HG03442 (cell line): ENCODE measurements at regions not wholly inside any gene's neighbourhood (a gene's known extent, or its start where the extent isn't known, plus 50 kb on each side); places are given as distances from the start of the nearest gene placed in this dataset.
A peak's percentile ranks its signal among the peaks of the same experiment; 100 is the strongest.
"Not testable (repeated sequence)": the region's sequence is repeated elsewhere in the genome, so short reads cannot be mapped to it uniquely, and the experiment has no call there.

Source experiments
- ATAC-seq: cut with Tn5 transposase; IDR thresholded peaks from one replicate; pipeline ENCODE4 v1.9.1; 2021; ENCODE audit warnings: mild to moderate bottlenecking, moderate library complexity; ENCODE audit not compliant: unreplicated experiment

DNA sequence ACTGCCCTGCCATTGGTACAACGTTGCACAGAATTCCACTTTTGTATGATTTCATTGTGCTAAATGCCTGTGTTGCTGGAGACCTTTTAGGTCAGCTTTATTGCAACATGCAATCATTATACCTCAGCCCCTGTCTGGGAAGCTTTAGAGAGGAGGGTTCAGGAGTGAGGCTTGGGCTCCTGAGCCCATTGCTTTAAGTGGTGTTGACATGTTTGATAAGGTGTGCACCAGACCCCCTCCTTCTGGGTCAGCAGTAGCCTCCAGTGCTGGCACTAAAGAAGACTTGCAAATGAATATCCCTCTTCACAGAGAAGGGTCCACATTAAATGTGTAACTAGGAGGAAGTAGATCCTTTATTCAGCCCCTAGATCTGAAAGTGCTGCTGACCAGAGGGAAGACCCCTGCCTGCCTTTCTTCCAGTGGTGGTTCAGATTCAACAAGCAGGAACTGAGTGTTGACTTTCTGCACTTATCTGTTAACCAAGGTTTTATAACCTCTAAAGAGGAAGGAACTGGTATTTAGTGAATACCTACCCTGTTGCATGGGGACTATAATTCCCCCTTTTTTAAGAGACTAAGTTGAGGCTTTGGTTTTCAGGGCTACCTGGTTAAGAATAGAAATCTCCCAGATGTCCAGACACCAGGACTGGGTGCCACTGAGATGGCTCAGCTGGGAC is 369.4 kb upstream of the IGFBP3 start:
- ATAC-seq: peak; percentile 10

DNA sequence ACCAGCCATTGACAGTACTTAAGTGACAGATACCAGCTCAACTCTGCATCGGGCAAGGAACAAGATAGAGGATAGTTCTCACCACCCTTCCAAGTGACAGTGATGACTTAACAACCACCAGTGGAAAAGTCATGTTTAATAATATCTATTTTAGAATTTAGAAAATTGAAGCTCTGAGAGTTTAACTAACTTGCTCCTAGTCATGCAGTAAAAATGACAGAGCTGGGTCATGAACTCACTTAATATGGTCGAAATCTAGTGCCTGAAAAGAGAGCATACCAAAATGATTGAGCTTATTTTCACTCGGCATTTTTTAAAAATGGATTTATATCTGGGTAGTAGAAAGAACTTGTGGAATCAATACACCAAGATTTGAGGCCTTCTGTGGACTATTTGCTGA is 367.8 kb upstream of the IGFBP3 start:
- ATAC-seq: no peak

DNA sequence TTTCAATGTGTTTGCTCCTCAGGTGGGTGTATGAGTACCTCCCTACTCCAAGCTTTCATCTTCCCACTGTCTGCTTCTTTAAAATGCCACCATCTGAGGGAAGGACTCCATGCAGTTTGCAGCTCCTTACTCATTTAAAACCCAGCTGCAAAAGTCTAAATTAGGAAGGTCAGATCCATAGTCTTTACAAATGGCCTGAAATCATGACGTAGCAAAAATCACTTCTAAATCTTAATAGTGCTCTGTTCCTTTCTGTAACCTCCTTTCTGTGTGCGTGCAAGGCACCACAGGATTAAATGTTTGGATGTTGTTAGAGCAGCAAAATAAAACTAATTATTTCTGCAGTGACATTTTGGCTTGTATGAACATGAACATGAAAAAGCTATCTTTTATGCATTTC is 366.9 kb upstream of the IGFBP3 start:
- no peak for ATAC-seq

DNA sequence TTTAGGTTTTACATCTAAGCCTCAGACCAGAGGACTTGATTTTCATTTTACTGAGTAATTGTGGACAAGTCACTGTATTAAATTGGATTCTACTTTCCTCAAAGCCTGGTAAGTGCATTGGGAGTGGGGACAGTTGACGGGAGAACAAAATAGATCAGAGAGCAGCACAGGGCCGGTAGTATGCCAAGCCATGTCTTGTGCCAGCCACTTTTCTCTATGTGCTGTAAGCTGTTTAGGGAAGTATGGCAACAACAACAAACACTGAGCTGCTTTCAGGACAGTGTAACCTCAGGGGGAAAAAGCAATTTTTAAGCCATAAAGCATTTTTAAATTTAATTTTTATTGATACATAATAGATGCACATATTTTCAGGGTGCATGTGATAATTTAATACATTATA is 365.9 kb upstream of the IGFBP3 start:
- no peak for ATAC-seq

DNA sequence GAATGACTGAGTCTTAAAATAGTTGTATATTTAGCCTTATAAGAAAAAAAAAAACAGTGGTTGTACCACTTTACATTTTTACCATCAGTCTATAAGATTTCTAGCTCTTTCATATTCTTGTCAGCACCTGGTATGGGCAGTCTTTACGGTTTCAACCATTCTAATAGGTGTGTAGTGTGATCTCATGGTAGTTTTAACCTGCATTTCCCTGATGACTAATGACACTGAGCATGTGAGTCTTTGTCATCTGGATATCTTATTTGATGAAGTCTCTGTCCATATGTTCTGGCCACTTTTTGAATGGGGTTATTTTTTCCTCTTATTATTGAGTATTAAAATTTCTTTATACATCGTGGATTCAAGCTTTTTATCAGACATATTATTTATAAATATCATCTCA is 365.3 kb upstream of the IGFBP3 start:
- no peak for ATAC-seq

DNA sequence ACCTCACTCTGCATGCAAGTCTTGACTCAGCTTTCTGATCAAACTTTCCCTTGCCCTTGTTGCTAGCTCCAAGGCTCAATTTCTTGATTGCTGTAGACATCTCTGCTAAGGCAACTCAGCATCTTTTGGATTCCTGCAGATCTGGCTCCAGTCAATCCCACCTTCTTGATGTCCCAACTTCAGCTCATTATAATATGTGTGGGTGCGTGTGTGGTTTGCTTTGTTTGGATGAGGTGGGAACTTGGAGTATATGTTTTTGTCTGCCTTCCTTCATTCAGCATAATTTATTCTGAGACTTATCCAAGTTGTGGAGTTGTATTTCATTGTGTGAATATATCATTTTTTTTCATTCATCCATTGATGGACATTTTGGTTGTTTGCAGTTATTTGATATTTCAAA is 364.8 kb upstream of the IGFBP3 start:
- no peak for ATAC-seq

DNA sequence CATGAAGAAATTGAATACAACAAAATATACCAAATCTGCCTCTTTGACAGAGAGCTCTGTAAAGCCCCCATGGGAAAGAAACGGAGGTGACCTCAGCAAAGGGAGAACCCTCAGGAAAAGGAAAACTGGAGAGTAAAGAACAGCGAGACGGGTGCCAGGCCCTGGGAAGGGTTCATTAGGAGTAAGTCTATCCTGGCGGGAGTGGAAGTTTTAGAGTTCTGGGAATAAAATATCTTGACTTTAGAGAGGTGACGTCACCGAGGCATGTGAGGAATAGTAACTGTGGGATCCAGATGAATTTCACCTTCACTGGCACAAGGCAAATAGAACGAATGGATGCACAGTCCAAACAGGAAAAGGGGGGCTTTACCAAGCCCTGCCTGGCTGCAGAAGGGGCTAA is 362.8 kb upstream of the IGFBP3 start:
- no peak for ATAC-seq

DNA sequence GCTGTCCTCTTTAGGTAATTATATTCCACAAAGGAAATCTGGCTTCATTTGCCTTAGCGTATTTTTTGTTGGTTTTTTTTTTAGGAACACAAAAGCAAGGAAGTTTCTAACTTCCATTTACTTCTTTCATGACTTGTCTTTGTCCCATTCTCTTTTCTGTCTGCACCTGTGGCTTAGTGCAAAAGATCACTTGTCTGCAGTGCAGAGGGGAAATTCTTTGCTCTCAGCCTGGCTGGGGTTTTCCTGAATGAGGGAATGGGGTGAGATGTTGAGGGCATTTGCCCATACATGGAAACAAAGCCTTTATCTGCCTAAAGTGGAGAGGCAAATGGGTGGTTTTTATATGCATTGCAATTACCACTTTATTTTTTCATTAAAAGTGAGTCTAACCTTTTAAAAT is 361.1 kb upstream of the IGFBP3 start:
- ATAC-seq: peak; percentile 53

DNA sequence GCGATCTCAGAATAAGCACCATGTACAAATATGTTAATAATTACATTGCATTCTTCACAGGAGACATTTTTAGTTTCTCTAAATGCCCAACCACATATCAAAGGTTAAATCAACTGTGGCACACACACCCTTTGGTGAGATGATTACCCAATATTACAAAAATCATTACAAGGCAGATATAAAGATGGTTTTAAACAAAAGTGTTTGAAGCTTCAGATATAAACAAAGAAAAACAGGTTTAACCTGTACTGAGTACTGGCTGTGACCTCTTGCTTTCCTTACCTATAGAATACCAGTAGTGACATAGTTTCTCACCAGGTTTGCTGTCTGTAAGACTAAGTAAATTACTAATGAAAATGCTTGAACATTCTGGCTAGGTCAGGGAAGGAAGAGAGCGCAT is 360.0 kb upstream of the IGFBP3 start:
- no peak for ATAC-seq

DNA sequence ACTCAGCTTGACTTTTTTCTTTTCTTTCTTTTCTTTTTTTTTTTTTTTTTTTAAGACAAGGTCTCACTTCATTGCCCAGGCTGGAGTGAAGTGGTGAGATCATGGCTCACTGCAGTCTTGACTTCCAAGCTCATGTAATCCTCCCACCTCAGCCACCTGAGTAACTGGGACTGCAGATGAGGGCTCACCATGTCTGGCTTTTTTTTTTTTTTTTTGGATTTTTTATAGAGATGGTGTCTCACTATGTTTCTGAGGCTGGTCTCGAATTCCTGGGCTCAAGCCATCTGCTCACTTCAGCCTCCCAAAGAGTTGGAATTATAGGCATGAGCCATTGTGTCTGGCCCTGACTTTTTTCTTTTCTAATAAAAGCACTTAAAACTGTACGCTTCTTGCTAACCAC is 358.2 kb upstream of the IGFBP3 start:
- no peak for ATAC-seq

DNA sequence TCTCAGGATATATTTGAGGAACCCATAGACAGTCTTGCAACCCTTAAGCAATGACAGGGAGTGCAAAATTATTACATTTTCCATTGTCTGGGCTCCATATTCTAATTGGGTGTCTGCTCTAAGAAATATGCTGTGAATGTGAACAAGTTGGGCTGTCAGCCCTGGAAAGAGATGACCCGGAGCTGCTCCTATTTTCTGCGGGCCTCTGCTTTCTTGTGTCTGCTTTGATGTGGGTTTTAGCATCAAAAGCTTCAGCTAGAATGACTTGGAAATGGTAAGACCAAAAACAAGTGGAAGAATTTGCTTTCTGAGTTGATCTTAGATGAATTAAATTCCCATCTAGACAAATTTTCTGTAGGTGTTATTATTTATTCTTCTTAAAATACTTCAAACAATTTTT is 343.6 kb upstream of the IGFBP3 start:
- ATAC-seq: no peak

DNA sequence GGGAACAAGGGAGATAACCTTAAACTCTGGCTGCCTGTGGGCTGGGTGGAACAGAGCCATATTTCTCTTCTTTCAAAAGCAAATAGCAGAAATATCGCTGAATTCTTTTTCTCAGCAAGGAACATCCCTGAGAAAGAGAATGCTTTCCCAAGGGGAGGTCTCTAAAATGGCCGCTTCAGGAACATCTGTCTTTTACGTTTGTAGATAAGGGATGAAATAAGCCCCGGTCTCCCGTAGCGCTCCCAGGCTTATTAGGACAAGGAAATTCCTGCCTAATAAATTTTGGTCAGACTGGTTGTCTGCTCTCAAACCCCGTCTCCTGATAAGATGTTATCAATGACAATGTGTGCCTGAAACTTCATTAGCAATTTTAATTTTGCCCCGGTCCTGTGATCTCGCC is 340.6 kb upstream of the IGFBP3 start:
- ATAC-seq: not testable (repeated sequence)

DNA sequence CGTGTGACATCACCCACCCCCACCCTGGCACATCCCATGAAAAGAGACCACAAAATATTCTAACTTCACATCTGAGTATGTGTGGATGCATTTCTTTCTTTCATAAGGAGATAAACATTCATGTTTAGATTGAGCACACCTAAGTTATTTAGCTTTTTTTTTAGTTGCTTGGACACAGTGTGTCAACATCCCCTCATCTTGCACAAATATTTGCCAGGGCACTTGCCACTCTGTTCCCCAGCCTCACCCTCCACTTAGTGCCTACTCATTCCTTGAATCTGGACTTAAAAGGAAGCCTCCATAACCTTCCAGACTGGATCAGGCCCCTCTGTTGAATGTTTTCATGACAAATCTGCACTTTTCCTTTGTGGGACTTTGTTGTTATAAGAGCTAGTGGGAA is 338.9 kb upstream of the IGFBP3 start:
- no peak for ATAC-seq

DNA sequence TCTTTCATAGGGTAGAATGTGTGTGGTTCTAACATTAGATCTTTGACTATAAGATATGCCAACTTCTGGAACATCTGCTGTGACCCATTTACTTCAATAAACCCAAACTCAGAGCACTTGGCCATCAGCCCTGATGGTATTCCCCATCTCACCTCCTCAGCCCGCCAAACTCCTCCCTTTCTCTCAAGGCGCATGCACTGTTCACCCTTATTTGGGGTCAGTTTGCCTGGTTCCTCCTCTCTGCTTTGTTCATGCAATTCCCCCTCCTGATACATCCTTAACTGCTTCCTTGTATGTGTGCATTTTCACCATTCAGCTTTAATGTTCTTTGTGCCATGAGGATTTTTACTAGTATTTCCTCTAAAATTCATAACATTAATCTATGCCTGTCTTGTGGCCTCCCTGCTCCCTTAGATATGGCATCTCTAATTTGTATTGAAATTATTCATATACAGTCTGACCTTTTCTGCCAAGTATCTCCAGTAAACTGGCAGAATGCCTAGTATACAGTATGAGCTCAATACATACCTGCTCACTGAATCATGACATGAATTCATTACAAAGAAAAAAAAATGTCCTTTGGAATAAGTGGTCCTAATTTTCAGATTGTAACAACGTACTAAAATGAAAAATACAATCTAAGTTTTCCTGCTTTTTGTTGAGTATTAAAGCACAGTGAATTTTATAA is 336.8 kb upstream of the IGFBP3 start:
- no peak for ATAC-seq

DNA sequence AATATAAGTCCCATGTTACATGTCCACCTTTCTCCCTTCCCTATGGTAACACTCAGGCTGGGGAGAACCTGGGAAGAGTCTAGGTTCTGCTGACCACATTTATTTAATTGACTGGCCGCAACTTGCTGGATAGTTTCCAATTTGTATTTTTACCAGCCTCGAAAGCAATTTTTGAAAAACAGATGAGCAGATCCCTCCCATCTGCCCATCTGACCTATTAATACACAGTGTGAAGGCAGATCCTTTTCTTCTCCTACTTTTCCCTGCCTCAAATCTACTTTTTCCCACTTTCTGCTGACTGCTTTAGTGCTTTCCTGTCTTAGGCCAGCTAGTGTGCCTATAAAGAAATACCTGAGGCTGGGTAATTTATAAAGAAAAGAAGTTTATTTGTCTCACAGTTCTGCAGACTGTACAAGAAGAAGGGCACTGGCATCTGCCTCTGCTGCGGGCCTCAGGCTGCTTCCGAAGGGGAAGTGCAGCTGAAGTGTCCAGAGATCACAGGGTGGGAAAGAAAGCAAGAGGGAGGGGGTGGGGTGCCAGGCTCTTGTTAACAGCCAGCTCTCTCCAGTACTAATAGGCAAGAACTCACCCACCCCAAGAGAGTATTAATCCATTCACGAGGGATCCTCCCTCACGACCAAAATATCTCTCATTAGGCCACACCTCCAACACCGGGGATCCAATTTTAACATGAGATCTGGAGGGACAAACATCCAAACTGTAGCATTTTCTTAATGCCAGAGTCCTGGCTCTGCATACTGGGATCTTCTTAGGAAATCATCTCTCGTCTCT is 336.0 kb upstream of the IGFBP3 start:
- no peak for ATAC-seq

DNA sequence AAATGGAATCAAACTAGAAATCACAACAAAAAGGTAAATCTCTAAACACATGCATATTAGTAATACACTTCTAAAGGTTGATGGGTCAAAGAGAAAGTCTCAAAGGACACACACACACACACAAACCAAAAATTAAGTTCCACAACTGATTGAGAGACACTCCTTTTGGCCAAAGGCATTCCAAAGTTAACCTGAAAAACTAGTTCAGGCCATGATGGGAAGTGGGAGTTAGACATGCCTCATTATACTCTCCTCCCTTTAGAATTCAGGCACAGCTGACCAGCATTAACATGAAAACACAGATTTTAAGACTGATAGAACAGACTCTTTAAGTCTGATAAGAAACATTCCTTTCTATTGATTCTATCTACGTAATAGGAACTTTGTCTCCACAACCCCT is 332.4 kb upstream of the IGFBP3 start:
- no peak for ATAC-seq

DNA sequence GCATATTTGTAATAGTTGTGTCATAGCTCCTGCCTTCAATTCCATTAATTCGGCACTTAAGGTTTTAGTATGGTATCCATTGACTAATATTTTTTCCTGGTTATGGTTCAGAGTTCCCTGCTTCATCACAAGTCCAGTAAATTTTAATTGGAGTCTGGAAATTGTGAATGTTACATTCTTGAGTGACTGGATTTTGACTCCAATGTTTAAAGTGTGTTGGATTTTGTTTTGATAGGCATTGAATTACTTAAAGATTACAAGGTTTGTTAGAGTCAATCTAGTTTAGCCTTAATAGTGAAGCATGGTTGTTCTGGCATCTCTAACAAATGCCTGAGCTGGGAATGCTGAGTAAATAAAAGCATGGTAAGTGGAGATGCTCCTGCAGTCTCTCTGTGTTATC is 326.6 kb upstream of the IGFBP3 start:
- no peak for ATAC-seq

DNA sequence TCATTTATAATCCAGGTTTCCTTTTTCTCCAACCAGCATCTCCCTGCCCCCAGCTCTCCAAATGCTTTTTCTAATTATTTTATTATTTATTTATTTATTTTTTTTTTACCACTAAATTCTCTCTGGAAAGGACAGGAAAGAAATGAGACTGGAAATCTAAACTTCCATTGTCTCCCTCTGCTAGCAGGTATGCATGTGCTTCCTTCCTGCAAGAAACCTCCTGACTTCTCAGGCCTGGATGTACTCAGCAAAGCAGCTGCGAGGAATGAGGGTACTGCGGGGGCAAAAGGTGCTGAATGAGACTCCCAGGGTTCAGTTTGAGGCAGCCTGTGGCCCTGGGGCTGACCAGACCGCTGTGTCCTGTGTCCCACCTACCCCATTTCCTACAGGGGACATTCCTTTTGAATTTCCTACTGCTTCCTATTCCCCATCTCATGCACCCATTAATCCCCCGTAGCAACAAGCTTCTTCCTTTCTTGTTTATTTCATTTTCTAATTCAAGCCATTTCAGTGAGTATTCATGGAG is 324.6 kb upstream of the IGFBP3 start:
- ATAC-seq: no peak

DNA sequence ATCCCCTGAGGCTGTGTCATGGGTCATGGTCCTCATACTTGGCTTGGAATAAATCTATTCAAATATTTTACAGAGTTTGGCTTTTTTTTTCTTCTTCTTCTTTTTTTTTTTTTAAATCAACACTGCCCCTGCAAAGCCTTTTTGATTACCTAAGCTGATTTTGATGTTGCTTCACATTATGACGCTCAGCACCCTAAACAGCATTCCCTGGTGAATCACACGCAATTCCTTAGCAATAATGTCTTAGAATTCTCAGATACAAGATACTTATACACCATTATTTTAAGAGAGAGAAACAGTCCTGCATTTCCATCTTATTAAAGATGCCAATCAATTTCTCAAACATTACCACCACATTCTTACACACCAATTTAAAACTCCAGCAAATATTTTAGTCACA is 323.7 kb upstream of the IGFBP3 start:
- no peak for ATAC-seq

DNA sequence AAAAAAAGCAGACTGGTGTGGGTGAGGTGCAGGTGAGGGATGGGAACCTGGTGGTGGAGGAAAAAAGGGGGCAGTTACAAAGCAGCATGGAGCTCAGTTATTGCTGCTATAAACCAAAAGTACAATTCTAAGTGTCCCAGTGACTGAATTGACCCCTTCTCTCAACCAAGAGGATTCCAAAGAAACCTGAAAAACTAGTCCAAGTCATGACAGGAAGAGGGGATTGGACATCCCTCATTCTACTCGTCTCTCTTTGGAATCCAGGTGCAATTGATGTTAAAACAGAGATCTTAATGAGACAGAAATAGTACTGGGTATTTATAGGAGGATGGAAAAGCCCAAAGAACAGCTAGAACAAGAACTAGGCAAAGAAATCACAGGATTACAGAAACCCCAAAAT is 322.3 kb upstream of the IGFBP3 start:
- ATAC-seq: no peak

DNA sequence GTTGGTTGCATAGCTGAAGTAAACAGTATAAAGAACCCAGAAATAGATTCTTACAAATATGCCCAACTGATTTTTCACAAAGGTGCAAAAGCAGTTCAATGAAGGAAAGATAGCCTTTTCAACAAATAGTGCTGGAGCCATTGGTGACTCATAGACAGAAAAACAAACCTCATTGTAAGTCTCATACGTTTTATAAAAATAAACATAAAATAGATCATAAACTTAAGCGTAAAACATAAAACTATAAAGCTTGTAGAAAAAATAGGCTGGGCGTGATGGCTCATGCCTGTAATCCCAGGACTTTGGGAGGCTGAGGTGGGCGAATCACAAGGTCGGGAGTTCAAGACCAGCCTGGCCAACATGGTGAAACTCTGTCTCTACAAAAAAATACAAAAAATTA is 318.8 kb upstream of the IGFBP3 start:
- ATAC-seq: no peak

DNA sequence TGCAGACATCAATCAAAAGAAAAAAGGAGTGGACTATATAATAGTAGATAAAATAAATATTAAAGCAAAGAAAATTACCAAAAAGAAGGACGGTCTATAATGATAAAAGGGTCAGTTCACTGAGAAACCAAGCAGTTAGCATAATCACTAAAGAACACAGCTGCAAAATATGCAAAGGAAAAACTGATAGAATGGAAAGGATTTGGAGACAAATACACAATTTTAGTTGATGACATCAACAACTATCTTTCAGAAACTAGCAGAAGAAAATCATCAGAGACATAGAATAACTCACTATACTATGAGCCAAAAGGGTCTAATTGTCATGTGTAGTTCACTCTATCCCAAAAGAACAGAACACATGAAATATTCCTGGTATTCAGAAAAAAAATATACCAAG is 316.4 kb upstream of the IGFBP3 start:
- no peak for ATAC-seq
